ENCODE measurements at regions not wholly inside any gene's neighbourhood (a gene's known extent, or its start where the extent isn't known, plus 50 kb on each side); places are given as distances from the start of the nearest gene placed in this dataset.

DNA sequence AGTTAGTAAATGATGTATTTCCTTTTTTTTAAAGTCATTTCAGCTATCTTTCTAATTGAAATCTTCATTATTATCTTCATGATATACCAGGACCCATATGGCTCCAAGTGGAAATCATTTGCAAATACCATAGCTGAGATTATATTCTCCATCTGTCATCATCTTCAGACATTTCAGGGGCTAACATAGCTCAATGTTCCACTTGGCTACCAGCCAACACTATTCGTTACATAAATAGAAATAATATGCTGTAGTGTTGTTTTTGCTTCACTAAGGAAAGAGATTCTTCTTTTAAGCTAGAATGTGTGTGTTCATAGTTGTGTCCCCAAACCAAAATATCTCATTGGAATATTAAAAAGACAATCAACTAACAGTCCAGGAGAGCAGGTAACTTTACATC lies 225.1 kb downstream of the DIO2 start:
- TF ChIP-seq, protein P1, sequence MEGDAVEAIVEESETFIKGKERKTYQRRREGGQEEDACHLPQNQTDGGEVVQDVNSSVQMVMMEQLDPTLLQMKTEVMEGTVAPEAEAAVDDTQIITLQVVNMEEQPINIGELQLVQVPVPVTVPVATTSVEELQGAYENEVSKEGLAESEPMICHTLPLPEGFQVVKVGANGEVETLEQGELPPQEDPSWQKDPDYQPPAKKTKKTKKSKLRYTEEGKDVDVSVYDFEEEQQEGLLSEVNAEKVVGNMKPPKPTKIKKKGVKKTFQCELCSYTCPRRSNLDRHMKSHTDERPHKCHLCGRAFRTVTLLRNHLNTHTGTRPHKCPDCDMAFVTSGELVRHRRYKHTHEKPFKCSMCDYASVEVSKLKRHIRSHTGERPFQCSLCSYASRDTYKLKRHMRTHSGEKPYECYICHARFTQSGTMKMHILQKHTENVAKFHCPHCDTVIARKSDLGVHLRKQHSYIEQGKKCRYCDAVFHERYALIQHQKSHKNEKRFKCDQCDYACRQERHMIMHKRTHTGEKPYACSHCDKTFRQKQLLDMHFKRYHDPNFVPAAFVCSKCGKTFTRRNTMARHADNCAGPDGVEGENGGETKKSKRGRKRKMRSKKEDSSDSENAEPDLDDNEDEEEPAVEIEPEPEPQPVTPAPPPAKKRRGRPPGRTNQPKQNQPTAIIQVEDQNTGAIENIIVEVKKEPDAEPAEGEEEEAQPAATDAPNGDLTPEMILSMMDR (IDR thresholded peaks at IDR 0.05) = no peak
- TF ChIP-seq POLR2A (IDR thresholded peaks at IDR 0.05) = no peak

All from stomach (tissue), 4 donors.